Thyroid gland (tissue), 4 donors: ENCODE measurements at regions not wholly inside any gene's neighbourhood (a gene's known extent, or its start where the extent isn't known, plus 50 kb on each side); places are given as distances from the start of the nearest gene placed in this dataset.

ENCODE experiments used
- DNase-seq, 2 donors: peaks; one replicate each; pipeline ENCODE4 v3.0.0-alpha.2; 2019
- H3K27ac ChIP-seq, 3 donors: fragments of 200-600 bp; sonication (generic); 1 replicate in 2 of 3; 2 replicates in 1 of 3; pipeline ENCODE4 v1.5.1; 2016 to 2019; ENCODE audit warnings: mild to moderate bottlenecking in 1 of 3, moderate library complexity in 1 of 3
- H3K27me3 ChIP-seq: fragments of 200-600 bp; sonication (generic); one replicate; pipeline ENCODE4 v1.5.1; 2019
- H3K36me3 ChIP-seq, 2 donors: fragments of 200-600 bp; sonication (generic); one replicate each; pipeline ENCODE4 v1.5.1; 2016 to 2019
- H3K4me1 ChIP-seq, 2 donors: fragments of 200-600 bp; sonication (generic); one replicate each; pipeline ENCODE4 v1.5.1; 2017 to 2019
- H3K4me3 ChIP-seq, 3 donors: fragments of 200-600 bp; sonication (generic); replicated peaks in 1 of 3; 1 replicate in 2 of 3; 2 replicates in 1 of 3; pipeline ENCODE4 v1.5.1; 2016; ENCODE audit warnings: mild to moderate bottlenecking in 1 of 3
- H3K9me3 ChIP-seq: fragments of 200-600 bp; sonication (generic); one replicate; pipeline ENCODE4 v1.5.1; 2017
- CTCF ChIP-seq, 6 experiments: fragments of 200-600 bp in 3 of 6; fragments of 450-650 bp in 3 of 6; sonication (generic) in 3 of 6; IDR thresholded peaks; one replicate each; pipeline ENCODE4 v1.5.1; 2016 to 2019; ENCODE audit warnings: antibody characterized with exemption in 6 of 6, mild to moderate bottlenecking in 2 of 6, inconsistent platforms in 1 of 6, moderate library complexity in 1 of 6
- POLR2A ChIP-seq, 2 donors: fragments of 450-650 bp; IDR thresholded peaks; one replicate each; pipeline ENCODE4 v1.6.1; 2017; ENCODE audit warnings: antibody characterized with exemption in 2 of 2, mild to moderate bottlenecking in 2 of 2, moderate library complexity in 1 of 2
- WGBS, 2 donors: methylation state at CpG; one replicate each; pipeline ENCODE4 v1.1.5; 2017; 5-methylcytosine and 5-hydroxymethylcytosine counted together
- intact Hi-C: fragments of 100-400 bp; cut with DNase I; formaldehyde crosslinking; loops from one replicate; pipeline ENCODE4 v1.15.1; 2023

GRCh38 chr7:120097774-120098173 is 175.2 kb upstream of the KCND2 start:
- intact Hi-C loops, result no loop called here
- no peaks in the 10 kb centered on the region for H3K36me3 ChIP-seq

GRCh38 chr7:120108376-120108775 is 164.6 kb upstream of the KCND2 start:
- Histone ChIP-seq H3K36me3 (no peaks in the 10 kb centered on the region), H3K9me3 (no peaks in the 10 kb centered on the region), H3K27ac (no peak overlapping the region), H3K27me3 (no peaks in the 10 kb centered on the region), H3K4me3 (no peak overlapping the region), H3K4me1 (no peaks in the 10 kb centered on the region)
- intact Hi-C loops, result no loop called here
- TF ChIP-seq CTCF (IDR thresholded peaks at IDR 0.05), result no peak
- no peak for DNase-seq

More at GRCh38 chr7:120097774-120098173, 175.2 kb upstream of the KCND2 start:
- Histone ChIP-seq H3K4me1 (no peaks in the 10 kb centered on the region), H3K27me3 (no peaks in the 10 kb centered on the region), H3K27ac (no peak overlapping the region), H3K4me3 (no peak overlapping the region), H3K9me3 (no peaks in the 10 kb centered on the region)
- TF ChIP-seq POLR2A (IDR thresholded peaks at IDR 0.05) (no peak), CTCF (IDR thresholded peaks at IDR 0.05) (no peak)
- no peak for DNase-seq

GRCh38 chr7:120110169-120110568 is 162.8 kb upstream of the KCND2 start:
- intact Hi-C loops, result no loop called here
- 77 to 81% methylated on average over 8 of the region's 8 CpGs for WGBS, 2 donors
- no peak for TF ChIP-seq POLR2A (IDR thresholded peaks at IDR 0.05)
- no peak for TF ChIP-seq CTCF (IDR thresholded peaks at IDR 0.05)
- H3K9me3 ChIP-seq, result no peaks in the 10 kb centered on the region
- no peak for DNase-seq
- H3K4me1 ChIP-seq, result no peaks in the 10 kb centered on the region
- H3K27ac ChIP-seq, result no peak overlapping the region
- no peaks in the 10 kb centered on the region for H3K36me3 ChIP-seq
- no peaks in the 10 kb centered on the region for H3K27me3 ChIP-seq
- H3K4me3 ChIP-seq, result no peak overlapping the region

- DNase-seq, result no peak
- 77 to 80% methylated on average over 5 of the region's 5 CpGs for WGBS, 2 donors
Observed at GRCh38 chr7:120114626-120115025, 158.3 kb upstream of the KCND2 start.

GRCh38 chr7:120123528-120123927 is 149.4 kb upstream of the KCND2 start:
- H3K9me3 ChIP-seq, result no peaks in the 10 kb centered on the region
- no peaks in the 10 kb centered on the region for H3K4me1 ChIP-seq
- intact Hi-C loops, result no loop called here
- H3K36me3 ChIP-seq, result no peaks in the 10 kb centered on the region
- no peaks in the 10 kb centered on the region for H3K27me3 ChIP-seq
- 91% methylated on average over 1 of the region's 1 CpG for WGBS, 2 donors
- DNase-seq, result no peak
- TF ChIP-seq POLR2A (IDR thresholded peaks at IDR 0.05), result no peak
- no peak overlapping the region for H3K27ac ChIP-seq
- no peak overlapping the region for H3K4me3 ChIP-seq

More at GRCh38 chr7:120114626-120115025, 158.3 kb upstream of the KCND2 start:
- no peak overlapping the region for H3K27ac ChIP-seq
- no peaks in the 10 kb centered on the region for H3K4me1 ChIP-seq
- no peaks in the 10 kb centered on the region for H3K27me3 ChIP-seq
- intact Hi-C loops, result no loop called here
- H3K36me3 ChIP-seq, result no peaks in the 10 kb centered on the region
- no peaks in the 10 kb centered on the region for H3K9me3 ChIP-seq
- TF ChIP-seq CTCF (IDR thresholded peaks at IDR 0.05) (no peak), POLR2A (IDR thresholded peaks at IDR 0.05) (no peak)
- H3K4me3 ChIP-seq, result no peak overlapping the region
